HPDE6-E6E7 (cell line): ENCODE measurements at regions not wholly inside any gene's neighbourhood (a gene's known extent, or its start where the extent isn't known, plus 50 kb on each side); places are given as distances from the start of the nearest gene placed in this dataset.

Experiments used
- DNase-seq: peaks from one replicate; pipeline ENCODE4 v3.0.0; 2011; ENCODE audit warnings: missing footprints; ENCODE audit errors: extremely low spot score

DNA sequence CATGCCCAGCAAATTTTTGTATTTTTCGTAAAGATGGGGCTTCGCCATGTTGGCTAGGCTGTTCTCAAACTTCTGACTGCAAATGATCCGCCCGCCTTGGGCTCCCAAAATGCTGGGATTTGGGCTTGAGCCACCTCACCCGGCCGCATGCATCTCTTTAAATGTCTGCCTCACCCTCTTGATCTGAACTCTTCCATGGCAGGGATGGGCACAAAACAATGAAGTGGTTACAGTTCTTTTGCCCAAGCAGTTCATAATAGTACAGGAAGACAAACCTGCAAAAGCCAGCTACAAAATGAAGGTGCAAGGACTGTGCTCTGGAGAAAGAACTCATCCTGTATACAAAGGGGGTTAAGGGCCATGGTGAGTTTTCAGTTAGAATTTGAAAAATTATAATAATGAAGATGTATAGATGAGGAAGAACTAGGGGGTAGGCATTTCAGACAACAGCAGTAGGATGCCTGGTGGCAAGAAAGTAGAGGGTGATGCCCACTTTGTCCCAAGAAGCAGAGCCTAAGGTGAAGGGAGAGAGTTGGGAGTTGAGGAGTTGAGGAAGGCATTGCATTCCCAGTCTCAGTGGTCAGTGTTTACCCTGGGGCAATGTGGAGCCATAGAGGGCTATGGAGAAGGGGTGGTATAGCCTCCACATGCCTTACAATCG lies 160.8 kb upstream of the MYCN start:
- DNase-seq: no peak

- DNase-seq: no peak
These were observed 160.1 kb upstream of the MYCN start for GRCh38 chr2:15780234-15780633.

GRCh38 chr2:15780912-15781574 lies 159.3 kb upstream of the MYCN start:
- DNase-seq: no peak

- DNase-seq: no peak
These were observed 158.2 kb upstream of the MYCN start for GRCh38 chr2:15782009-15782751.

- DNase-seq: no peak
These were observed 157.5 kb upstream of the MYCN start for GRCh38 chr2:15782769-15783294.

DNA sequence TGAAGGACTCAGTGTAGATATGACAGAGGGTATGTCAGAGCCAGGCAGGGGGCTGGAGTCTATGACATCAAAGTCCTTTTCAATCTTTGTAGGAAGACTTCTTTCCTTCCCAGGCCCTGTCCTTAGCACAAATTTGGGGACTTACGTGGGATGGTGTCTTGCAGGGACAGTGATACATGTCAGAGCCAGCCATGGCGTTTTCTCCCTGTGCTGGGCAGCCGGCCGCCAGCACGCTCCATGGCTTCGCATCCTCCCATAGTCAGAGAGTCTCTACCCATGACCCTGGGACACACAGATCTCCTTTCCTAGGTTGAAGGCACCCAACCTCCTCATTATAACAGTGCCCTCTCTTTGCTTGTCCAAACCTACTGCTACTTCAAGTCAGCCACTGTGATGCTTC lies 156.9 kb upstream of the MYCN start:
- no peak for DNase-seq

- DNase-seq: no peak
These were observed 156.1 kb upstream of the MYCN start for GRCh38 chr2:15784106-15784885.

GRCh38 chr2:15784886-15785801 lies 155.2 kb upstream of the MYCN start:
- no peak for DNase-seq

DNA sequence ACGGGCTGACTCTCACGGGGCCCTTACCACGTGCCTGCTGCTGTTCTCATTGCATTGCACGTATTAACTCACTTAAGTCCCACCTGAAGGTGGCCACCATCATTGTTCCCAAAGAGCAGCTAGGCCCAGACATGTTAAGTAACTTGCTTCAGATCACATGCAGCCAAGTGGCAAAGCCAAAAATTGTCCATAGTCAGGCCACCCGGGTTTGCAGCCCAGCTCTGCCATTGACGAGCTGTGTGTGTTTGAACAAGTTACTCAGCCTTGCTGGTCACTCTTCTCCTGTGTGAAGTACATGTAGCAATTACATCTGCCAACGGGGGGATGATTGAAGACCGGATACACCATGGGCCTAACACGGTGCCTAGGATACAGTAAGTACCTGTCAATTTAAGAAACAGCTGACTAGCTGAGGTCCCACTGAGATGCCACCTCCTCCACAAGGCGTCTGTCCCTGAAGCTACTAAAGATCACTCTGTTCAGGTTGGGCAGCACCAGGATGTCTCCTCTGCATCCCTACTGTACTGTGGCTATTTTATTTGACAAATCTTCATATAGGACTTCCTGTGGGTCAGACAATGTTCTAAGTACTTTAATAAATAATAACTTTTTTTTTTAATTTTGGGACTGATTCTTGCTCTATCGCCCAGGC lies 154.2 kb upstream of the MYCN start:
- DNase-seq: no peak

GRCh38 chr2:15786901-15787300 lies 153.4 kb upstream of the MYCN start:
- no peak for DNase-seq

DNA sequence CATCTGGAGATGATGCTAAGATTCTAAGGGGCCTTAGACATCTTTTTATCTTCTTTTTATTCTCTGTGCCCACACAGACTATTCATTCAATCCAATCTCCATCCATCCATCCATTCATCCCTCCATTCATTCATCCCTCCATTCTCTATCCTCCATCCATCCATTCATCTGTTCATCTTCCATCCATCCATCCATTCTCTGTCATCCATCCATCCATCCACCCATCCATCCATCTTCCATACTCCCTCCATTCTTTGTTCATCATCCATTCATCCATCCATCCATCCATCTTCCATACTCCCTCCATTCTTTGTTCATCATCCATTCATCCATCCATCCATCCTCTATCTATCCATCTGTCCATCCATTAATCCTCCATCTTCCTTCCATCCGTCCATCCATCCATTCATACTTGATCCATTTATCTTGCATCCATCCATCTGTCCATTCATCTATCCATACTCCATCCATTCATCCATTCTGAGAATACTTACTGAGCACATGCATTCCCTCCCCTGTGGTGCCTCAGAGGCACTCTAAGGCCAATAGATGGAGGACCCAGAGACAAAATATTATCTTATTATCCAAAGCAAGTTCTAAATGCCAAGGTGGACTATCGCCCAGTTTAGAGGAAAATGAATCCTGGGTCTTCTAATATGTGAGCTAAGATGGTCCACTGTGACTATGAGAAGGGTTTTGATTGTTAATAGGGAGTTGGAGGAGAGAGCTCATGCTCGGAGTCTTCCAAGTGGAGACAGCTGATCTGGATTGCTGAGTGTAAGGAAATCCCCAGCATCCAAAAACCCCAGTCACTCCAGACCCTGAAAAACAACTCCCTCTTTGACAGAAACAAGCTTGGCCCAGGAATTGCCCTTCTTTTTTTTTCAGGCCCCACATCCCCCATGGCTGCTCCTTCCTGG lies 152.6 kb upstream of the MYCN start:
- no peak for DNase-seq

DNA sequence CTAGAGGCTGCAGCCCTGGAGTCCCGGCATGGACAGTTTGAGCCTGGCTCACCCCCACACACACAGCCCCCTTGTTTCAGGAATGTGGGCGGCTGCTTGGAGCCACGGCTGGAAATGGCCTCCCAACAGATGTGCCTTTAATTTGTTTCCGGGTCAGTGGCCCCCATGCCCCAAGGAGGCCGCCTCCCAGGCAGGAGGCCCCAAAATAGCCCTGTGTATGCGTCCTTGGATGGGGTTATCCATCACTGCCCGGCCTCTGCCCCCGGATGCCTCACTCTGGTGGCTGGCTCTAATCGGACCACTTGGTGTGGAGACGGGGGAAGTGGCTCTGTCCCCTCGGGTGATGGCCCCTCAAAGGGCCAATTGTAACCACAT lies 151.9 kb upstream of the MYCN start:
- DNase-seq: no peak

DNA sequence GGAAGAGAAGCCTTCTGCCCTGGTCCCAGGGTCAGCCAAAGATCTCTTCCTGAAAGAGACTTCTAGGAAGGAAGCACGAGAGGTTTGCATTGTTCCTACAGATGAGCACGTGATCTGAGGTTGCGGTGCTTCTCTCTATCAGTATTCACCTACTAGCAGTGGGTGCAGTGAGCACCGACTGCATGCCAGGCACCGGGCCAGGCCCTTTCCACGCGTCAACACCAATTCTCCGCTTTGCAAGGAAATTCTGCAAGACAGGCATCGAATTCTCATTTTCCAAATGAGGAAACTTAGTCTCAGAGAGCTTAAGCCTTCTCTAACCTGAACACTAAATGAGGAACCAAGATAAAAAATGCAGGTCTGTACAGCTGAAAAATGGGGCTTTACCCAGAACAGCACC lies 151.5 kb upstream of the MYCN start:
- no peak for DNase-seq

GRCh38 chr2:15789381-15790062 lies 150.8 kb upstream of the MYCN start:
- no peak for DNase-seq

GRCh38 chr2:15790326-15790725 lies 150.0 kb upstream of the MYCN start:
- DNase-seq: no peak

GRCh38 chr2:15790838-15791237 lies 149.5 kb upstream of the MYCN start:
- no peak for DNase-seq

GRCh38 chr2:15791294-15791693 lies 149.1 kb upstream of the MYCN start:
- DNase-seq: no peak

DNA sequence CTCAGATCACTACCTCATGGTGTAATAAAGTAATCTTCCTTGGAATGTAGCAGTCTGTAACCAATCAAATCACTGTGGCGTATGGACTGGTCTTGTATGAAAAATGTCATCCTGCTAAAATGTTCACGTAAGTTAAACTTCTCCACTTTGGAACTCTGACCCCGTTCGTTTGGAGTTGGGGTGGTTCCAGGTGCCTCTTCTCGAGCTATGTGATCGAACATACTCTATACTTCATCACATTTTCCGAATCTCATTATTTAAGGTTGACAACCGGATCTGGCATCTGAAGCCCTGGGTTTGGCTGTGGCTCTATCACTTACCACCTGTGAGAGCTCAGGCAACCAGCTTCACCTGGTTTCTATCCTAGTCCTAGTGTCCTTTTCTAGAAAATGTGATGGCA lies 148.0 kb upstream of the MYCN start:
- no peak for DNase-seq
